H9 (cell line): ENCODE measurements at regions not wholly inside any gene's neighbourhood (a gene's known extent, or its start where the extent isn't known, plus 50 kb on each side); places are given as distances from the start of the nearest gene placed in this dataset.

Experiments
- DNase-seq: peaks from one replicate; pipeline ENCODE4 v3.0.0-alpha.2; 2017
- H2AFZ ChIP-seq: one replicate; pipeline ENCODE4 v1.6.1; 2013; ENCODE audit warnings: mild to moderate bottlenecking, low read length, control low read depth, moderate library complexity
- H2AK5ac ChIP-seq: 2 replicates; pipeline ENCODE4 v1.6.1; 2013; ENCODE audit warnings: low read length, control low read depth, mixed read lengths; ENCODE audit not compliant: insufficient read length
- H2BK120ac ChIP-seq: one replicate; pipeline ENCODE4 v1.6.1; 2013; ENCODE audit warnings: low read depth, mild to moderate bottlenecking, low read length, control low read depth, inconsistent platforms; ENCODE audit not compliant: poor library complexity, severe bottlenecking
- H2BK12ac ChIP-seq: 2 replicates; pipeline ENCODE4 v1.6.1; 2013; ENCODE audit warnings: low read length, control low read depth, mixed read lengths, low read depth; ENCODE audit not compliant: insufficient read length
- H2BK15ac ChIP-seq: 2 replicates; pipeline ENCODE4 v1.6.1; 2013; ENCODE audit warnings: low read depth, low read length, control low read depth
- H2BK20ac ChIP-seq: one replicate; pipeline ENCODE4 v1.6.1; 2013; ENCODE audit warnings: low read depth, mild to moderate bottlenecking, low read length, control low read depth, inconsistent platforms; ENCODE audit not compliant: poor library complexity, severe bottlenecking
- H2BK5ac ChIP-seq: 2 replicates; pipeline ENCODE4 v1.6.1; 2013; ENCODE audit warnings: low read length, control low read depth, mixed read lengths; ENCODE audit not compliant: insufficient read length
- H3K14ac ChIP-seq: 2 replicates; pipeline ENCODE4 v1.6.1; 2013; ENCODE audit warnings: low read length, control low read depth; ENCODE audit not compliant: insufficient read depth
- H3K18ac ChIP-seq: 2 replicates; pipeline ENCODE4 v1.6.1; 2013; ENCODE audit warnings: low read depth, mild to moderate bottlenecking, mixed read lengths, low read length, control low read depth; ENCODE audit not compliant: insufficient read length
- H3K23ac ChIP-seq: 2 replicates; pipeline ENCODE4 v1.6.1; 2013; ENCODE audit warnings: low read length, control low read depth, mixed read lengths, low read depth; ENCODE audit not compliant: insufficient read length
- H3K23me2 ChIP-seq: 2 replicates; pipeline ENCODE4 v1.6.1; 2013; ENCODE audit warnings: low read depth, mild to moderate bottlenecking, mixed read lengths, low read length, control low read depth; ENCODE audit not compliant: insufficient read length, poor library complexity, severe bottlenecking
- H3K27ac ChIP-seq: 2 replicates; pipeline ENCODE4 v1.5.1; 2013; ENCODE audit warnings: low read length, control low read depth, mixed read lengths, low read depth; ENCODE audit not compliant: insufficient read length
- H3K27me3 ChIP-seq: 2 replicates; pipeline ENCODE4 v1.6.1; 2013; ENCODE audit warnings: low read length, control low read depth, inconsistent platforms; ENCODE audit not compliant: insufficient read depth
- H3K4ac ChIP-seq: 2 replicates; pipeline ENCODE4 v1.6.1; 2013; ENCODE audit warnings: low read depth, mild to moderate bottlenecking, control low read depth, inconsistent platforms, low read length, moderate library complexity
- H3K4me1 ChIP-seq: 2 replicates; pipeline ENCODE4 v1.6.1; 2013; ENCODE audit warnings: low read length, control low read depth, inconsistent platforms; ENCODE audit not compliant: insufficient read depth
- H3K4me2 ChIP-seq: 2 replicates; pipeline ENCODE4 v1.6.1; 2013; ENCODE audit warnings: low read length, control low read depth, mixed read lengths; ENCODE audit not compliant: insufficient read length, insufficient read depth
- H3K56ac ChIP-seq: 2 replicates; pipeline ENCODE4 v1.6.1; 2013; ENCODE audit warnings: low read depth, mild to moderate bottlenecking, mixed read lengths, low read length, control low read depth; ENCODE audit not compliant: insufficient read length
- H3K79me1 ChIP-seq: 2 replicates; pipeline ENCODE4 v1.6.1; 2013; ENCODE audit warnings: low read depth, mild to moderate bottlenecking, moderate library complexity, low read length, control low read depth, inconsistent platforms; ENCODE audit not compliant: insufficient read depth, poor library complexity, severe bottlenecking
- H3K79me2 ChIP-seq: 2 replicates; pipeline ENCODE4 v1.6.1; 2013; ENCODE audit warnings: low read length, control low read depth, inconsistent platforms; ENCODE audit not compliant: insufficient read depth
- H3K9ac ChIP-seq: 2 replicates; pipeline ENCODE4 v1.6.1; 2013; ENCODE audit warnings: low read length, control low read depth, mixed read lengths; ENCODE audit not compliant: insufficient read length; ENCODE audit errors: extremely low read depth
- H3K9me3 ChIP-seq: one replicate; pipeline ENCODE4 v1.6.1; 2013; ENCODE audit warnings: low read depth, low read length, inconsistent platforms; ENCODE audit not compliant: control insufficient read depth
- H3T11ph ChIP-seq: one replicate; pipeline ENCODE4 v1.6.1; 2013; ENCODE audit warnings: mild to moderate bottlenecking, low read length, control low read depth, inconsistent platforms
- H4K20me1 ChIP-seq: one replicate; pipeline ENCODE4 v1.6.1; 2013; ENCODE audit not compliant: control insufficient read depth, insufficient read length, insufficient read depth
- H4K5ac ChIP-seq: 2 replicates; pipeline ENCODE4 v1.6.1; 2013; ENCODE audit warnings: low read depth, mild to moderate bottlenecking, mixed read lengths, low read length, control low read depth; ENCODE audit not compliant: insufficient read length
- H4K8ac ChIP-seq: replicated peaks from 2 replicates; pipeline ENCODE4 v1.6.1; 2013; ENCODE audit warnings: low read length, control low read depth, mixed read lengths, low read depth; ENCODE audit not compliant: insufficient read length
- H4K91ac ChIP-seq: 2 replicates; pipeline ENCODE4 v1.6.1; 2013; ENCODE audit warnings: low read depth, mild to moderate bottlenecking, moderate library complexity, mixed read lengths, low read length, control low read depth; ENCODE audit not compliant: insufficient read length
- H3K27ac Mint-ChIP-seq, 3 experiments: 2 replicates in 2 of 3; 3 replicates in 1 of 3; pipeline ENCODE4 v1.8.0; 2020 to 2021; ENCODE audit warnings: mixed read lengths in 3 of 3, mild to moderate bottlenecking in 1 of 3, moderate library complexity in 1 of 3
- H3K27me3 Mint-ChIP-seq: 2 replicates; pipeline ENCODE4 v1.8.0; 2021; ENCODE audit warnings: low read depth, mild to moderate bottlenecking, moderate library complexity, mixed read lengths
- H3K36me3 Mint-ChIP-seq, 3 experiments: 2 replicates in 2 of 3; 3 replicates in 1 of 3; pipeline ENCODE4 v1.8.0; 2020 to 2021; ENCODE audit warnings: low read depth in 3 of 3, mixed read lengths in 3 of 3; ENCODE audit not compliant: insufficient read depth in 1 of 3
- H3K4me1 Mint-ChIP-seq, 2 experiments: 2 replicates each; pipeline ENCODE4 v1.8.0; 2020; ENCODE audit warnings: mixed read lengths in 2 of 2
- H3K4me3 Mint-ChIP-seq, 2 experiments: 2 replicates in 1 of 2; 3 replicates in 1 of 2; pipeline ENCODE4 v1.8.0; 2020 to 2021; ENCODE audit warnings: mild to moderate bottlenecking in 2 of 2, mixed read lengths in 2 of 2, moderate library complexity in 1 of 2
- H3K9me3 Mint-ChIP-seq, 2 experiments: 2 replicates in 1 of 2; 3 replicates in 1 of 2; pipeline ENCODE4 v1.8.0; 2020; ENCODE audit warnings: mild to moderate bottlenecking in 2 of 2, mixed read lengths in 2 of 2, moderate library complexity in 1 of 2
- CTCF ChIP-seq: fragments of 200-600 bp; sonication (generic); conservative IDR thresholded peaks from 3 replicates; pipeline ENCODE4 v1.8.0; 2021; ENCODE audit warnings: antibody characterized with exemption, mild to moderate bottlenecking
- WGBS: extraction: QIAGEN DNeasy Blood & Tissue Kit; methylation state at CpG from one replicate; pipeline ENCODE4 v1.1.7; 2013; ENCODE audit warnings: missing lambda C conversion rate, low lambda C conversion rate, mixed read lengths; ENCODE audit not compliant: insufficient read length; ENCODE audit errors: extremely low coverage; 5-methylcytosine and 5-hydroxymethylcytosine counted together

- Histone ChIP-seq H3K23me2 (no peaks in the 10 kb centered on the region), H3K14ac (no peak overlapping the region), H3K79me2 (no peaks in the 10 kb centered on the region), H2AFZ (no peak overlapping the region), H2BK20ac (no peak overlapping the region), H3K56ac (no peak overlapping the region), H4K20me1 (no peaks in the 10 kb centered on the region), H3K4me1 (no peaks in the 10 kb centered on the region), H3K9me3 (no peaks in the 10 kb centered on the region), H3K4ac (no peak overlapping the region), H2BK12ac (no peak overlapping the region), H2AK5ac (no peak overlapping the region), H2BK120ac (no peak overlapping the region), H3K79me1 (no peaks in the 10 kb centered on the region), H4K91ac (no peak overlapping the region), H3K9ac (no peak overlapping the region), H4K5ac (no peak overlapping the region), H3K27me3 (no peaks in the 10 kb centered on the region), H2BK5ac (no peak overlapping the region), H3K18ac (no peak overlapping the region), H3K23ac (no peak overlapping the region), H3K4me2 (no peak overlapping the region), H2BK15ac (no peak overlapping the region), H3T11ph (no peak overlapping the region), H4K8ac (no peak overlapping the region), H3K27ac (no peak overlapping the region)
- no peak for TF ChIP-seq CTCF
- Mint-ChIP-seq H3K27ac (no peak overlapping the region), H3K4me3 (no peak overlapping the region), H3K9me3 (peaks cover 7 to 8% of the 10 kb centered on the region in 2 experiments), H3K27me3 (no peaks in the 10 kb centered on the region; the same call in 1 of the 2 replicates), H3K4me1 (no peaks in the 10 kb centered on the region), H3K36me3 (peaks cover 0 to 8% (median 6%) of the 10 kb centered on the region in 3 experiments; a peak in 3 of 7 replicates)
- DNase-seq, result no peak
- WGBS, result no CpG with 5 or more reads among the region's 7 CpGs
Measured at GRCh38 chr6:143003676-143004075, 57.0 kb upstream of the AIG1 start.
